BE2C (cell line): ENCODE measurements at regions not wholly inside any gene's neighbourhood (a gene's known extent, or its start where the extent isn't known, plus 50 kb on each side); places are given as distances from the start of the nearest gene placed in this dataset.

Source experiments
- DNase-seq: peaks from one replicate; pipeline ENCODE4 v3.0.0-alpha.2; 2020
- H3K27me3 ChIP-seq: fragments of 250-450 bp; sonication (Bioruptor Pico); 2 replicates; pipeline ENCODE4 v1.5.1; 2020; ENCODE audit warnings: mild to moderate bottlenecking
- H3K36me3 ChIP-seq: fragments of 250-450 bp; sonication (Bioruptor Pico); 2 replicates; pipeline ENCODE4 v1.5.1; 2020; ENCODE audit warnings: mild to moderate bottlenecking
- H3K4me1 ChIP-seq: fragments of 250-450 bp; sonication (Bioruptor Pico); 2 replicates; pipeline ENCODE4 v1.5.1; 2020
- H3K4me3 ChIP-seq: 2 replicates; pipeline ENCODE4 v1.5.1; 2011; ENCODE audit warnings: low read depth, low read length
- H3K9me3 ChIP-seq: fragments of 250-450 bp; sonication (Bioruptor Pico); 2 replicates; pipeline ENCODE4 v1.5.1; 2020
- TF ChIP-seq, protein P1 (sequence below): IDR thresholded peaks from 2 replicates; pipeline ENCODE4 v1.5.1; 2012; ENCODE audit warnings: mild to moderate bottlenecking, low read depth, low read length

DNA sequence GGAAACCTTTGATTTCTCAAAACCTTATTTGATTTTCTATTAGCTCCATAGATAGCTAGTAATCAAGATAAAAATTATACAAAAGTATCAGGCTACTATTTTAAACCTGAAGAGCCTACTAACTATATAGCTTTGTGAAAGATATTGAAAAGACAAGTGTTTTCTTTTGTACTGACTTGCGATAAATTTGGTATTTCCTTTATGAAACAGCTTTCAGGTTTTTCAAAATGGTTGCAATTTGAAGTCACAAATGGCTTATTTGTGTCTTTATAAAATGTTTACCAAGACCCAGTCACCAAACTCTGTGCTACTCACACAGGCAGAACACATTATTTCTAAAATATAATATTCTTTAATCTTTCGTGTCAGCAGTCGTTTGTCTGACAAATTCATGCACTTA lies 167.5 kb upstream of the ALCAM start:
- H3K27me3 ChIP-seq, result no peaks in the 10 kb centered on the region
- H3K9me3 ChIP-seq, result no peaks in the 10 kb centered on the region
- no peak for DNase-seq
- no peaks in the 10 kb centered on the region for H3K36me3 ChIP-seq
- TF ChIP-seq, protein P1, sequence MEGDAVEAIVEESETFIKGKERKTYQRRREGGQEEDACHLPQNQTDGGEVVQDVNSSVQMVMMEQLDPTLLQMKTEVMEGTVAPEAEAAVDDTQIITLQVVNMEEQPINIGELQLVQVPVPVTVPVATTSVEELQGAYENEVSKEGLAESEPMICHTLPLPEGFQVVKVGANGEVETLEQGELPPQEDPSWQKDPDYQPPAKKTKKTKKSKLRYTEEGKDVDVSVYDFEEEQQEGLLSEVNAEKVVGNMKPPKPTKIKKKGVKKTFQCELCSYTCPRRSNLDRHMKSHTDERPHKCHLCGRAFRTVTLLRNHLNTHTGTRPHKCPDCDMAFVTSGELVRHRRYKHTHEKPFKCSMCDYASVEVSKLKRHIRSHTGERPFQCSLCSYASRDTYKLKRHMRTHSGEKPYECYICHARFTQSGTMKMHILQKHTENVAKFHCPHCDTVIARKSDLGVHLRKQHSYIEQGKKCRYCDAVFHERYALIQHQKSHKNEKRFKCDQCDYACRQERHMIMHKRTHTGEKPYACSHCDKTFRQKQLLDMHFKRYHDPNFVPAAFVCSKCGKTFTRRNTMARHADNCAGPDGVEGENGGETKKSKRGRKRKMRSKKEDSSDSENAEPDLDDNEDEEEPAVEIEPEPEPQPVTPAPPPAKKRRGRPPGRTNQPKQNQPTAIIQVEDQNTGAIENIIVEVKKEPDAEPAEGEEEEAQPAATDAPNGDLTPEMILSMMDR, result no peak
- no peak overlapping the region for H3K4me3 ChIP-seq
- H3K4me1 ChIP-seq, result peaks cover 6% of the 10 kb centered on the region; the same call in 1 of the 2 replicates

DNA sequence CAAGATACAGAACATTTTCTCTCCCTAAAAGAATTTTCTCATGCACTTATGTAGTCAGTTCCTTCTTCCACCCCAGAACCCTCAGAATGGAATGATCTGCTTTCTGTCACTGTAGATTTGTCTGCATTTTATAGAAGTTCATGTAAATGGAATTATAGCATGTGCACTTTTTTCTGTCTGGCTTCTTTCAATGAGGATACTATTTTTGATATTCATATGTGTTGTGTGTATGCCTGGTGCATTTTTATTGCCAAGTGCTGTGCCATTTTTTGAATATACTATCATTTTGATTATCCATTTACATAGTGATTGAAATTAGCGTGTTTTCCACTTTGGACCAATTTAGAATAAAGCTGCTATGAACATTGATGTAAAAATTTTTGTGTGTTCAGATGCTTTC lies 156.6 kb upstream of the ALCAM start:
- Histone ChIP-seq H3K27me3 (no peaks in the 10 kb centered on the region), H3K4me1 (no peaks in the 10 kb centered on the region), H3K4me3 (no peak overlapping the region), H3K9me3 (no peaks in the 10 kb centered on the region), H3K36me3 (no peaks in the 10 kb centered on the region)
- DNase-seq, result no peak
- TF ChIP-seq, protein P1, result no peak

DNA sequence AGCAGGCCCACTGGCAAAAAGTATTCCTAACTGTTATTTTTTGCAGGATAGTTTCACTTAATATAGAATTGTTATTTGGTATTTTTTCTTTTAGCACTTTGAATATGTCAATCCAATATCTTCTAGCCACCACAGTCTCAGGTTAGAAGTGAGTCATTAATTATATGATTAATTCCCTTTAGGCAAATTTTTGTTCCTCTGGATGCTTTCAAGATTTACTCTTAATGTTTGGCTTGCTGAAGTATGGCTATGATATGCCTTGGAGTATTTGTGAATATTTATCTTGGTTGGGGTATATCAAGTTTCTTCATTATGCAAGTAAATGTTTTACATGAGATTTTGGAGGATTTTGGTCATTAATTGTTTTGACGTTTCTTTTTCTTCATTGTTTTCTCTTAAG lies 152.1 kb upstream of the ALCAM start:
- Histone ChIP-seq H3K27me3 (no peaks in the 10 kb centered on the region), H3K4me1 (no peaks in the 10 kb centered on the region), H3K4me3 (no peak overlapping the region), H3K9me3 (no peaks in the 10 kb centered on the region), H3K36me3 (no peaks in the 10 kb centered on the region)
- DNase-seq, result no peak
- TF ChIP-seq, protein P1, result no peak

DNA sequence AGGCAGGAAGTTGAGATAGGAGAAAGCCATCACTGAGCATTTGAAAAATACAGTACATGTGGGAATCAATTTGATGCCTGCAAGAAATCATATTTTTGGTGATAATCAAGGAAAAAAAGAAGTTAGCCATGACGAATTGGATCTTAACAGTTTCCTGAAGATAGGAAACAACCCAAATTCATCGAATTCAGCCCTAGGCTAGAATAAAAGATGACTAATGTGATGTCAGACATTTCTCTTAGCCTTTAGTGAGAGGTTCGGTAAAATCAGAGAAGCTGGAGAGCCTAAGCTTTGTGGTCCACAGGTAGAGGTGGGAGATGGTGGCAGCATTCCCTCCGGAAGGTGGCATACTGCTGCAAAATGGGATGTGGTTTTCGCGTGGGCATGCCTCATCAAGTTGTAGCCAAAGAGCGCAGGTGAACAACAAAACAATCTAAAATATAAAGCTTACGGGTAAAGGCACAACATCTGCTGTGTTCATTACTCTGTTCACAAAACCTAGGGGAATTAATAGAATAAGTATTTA lies 144.1 kb upstream of the ALCAM start:
- H3K36me3 ChIP-seq, result no peaks in the 10 kb centered on the region
- DNase-seq, result no peak
- H3K4me3 ChIP-seq, result no peak overlapping the region
- TF ChIP-seq, protein P1, result no peak
- no peaks in the 10 kb centered on the region for H3K4me1 ChIP-seq
- no peaks in the 10 kb centered on the region for H3K9me3 ChIP-seq
- H3K27me3 ChIP-seq, result no peaks in the 10 kb centered on the region

DNA sequence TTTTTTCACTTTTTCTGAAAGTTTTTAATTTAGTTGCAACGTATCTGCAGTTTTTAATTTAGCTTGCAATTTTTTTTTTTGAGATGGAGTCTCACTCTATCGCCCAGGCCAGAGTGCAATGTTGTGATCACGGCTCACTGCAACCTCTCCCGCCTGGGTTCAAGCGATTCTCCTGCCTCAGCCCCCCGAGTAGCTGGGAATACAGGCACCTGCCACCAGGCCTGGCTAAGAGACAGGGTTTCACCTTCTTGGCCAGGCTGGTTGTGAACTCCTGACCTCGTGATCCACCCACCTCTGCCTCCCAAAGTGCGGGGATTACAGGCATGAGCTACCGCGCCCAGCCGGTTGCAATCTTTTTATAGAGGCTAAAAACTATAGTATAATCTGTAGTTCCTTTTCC lies 142.9 kb upstream of the ALCAM start:
- H3K27me3 ChIP-seq, result no peaks in the 10 kb centered on the region
- H3K36me3 ChIP-seq, result no peaks in the 10 kb centered on the region
- no peaks in the 10 kb centered on the region for H3K9me3 ChIP-seq
- TF ChIP-seq, protein P1, result no peak
- no peak overlapping the region for H3K4me3 ChIP-seq
- H3K4me1 ChIP-seq, result no peaks in the 10 kb centered on the region
- no peak for DNase-seq

DNA sequence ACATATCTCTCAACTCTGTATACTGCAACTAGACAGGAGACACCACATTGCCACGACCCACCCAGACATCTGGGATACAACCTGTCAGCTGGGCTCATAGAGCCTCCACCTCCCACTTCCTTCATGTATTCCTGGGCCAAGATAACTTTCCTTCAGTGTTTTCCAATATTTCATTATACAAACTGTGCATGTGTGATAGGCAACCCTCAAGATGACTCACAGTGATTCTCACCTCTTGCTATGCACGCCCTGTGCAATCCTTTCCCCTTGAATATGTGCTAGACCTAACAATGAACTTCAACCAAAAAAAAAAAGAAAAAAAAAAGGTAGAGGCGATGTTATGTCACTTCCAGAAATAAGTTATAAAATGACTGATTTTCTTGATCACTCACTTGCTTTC lies 138.0 kb upstream of the ALCAM start:
- no peaks in the 10 kb centered on the region for H3K27me3 ChIP-seq
- H3K36me3 ChIP-seq, result no peaks in the 10 kb centered on the region
- H3K9me3 ChIP-seq, result no peaks in the 10 kb centered on the region
- no peaks in the 10 kb centered on the region for H3K4me1 ChIP-seq
- TF ChIP-seq, protein P1, result no peak
- DNase-seq, result no peak
- no peak overlapping the region for H3K4me3 ChIP-seq
